DMS153 treated with DMSO at 0.1 percent for 48 hours (cell line): ENCODE measurements at regions not wholly inside any gene's neighbourhood (a gene's known extent, or its start where the extent isn't known, plus 50 kb on each side); places are given as distances from the start of the nearest gene placed in this dataset.
"Not testable (repeated sequence)": the region's sequence is repeated elsewhere in the genome, so short reads cannot be mapped to it uniquely, and the experiment has no call there.

Experiments used
- DNase-seq: peaks from one replicate; lab custom pipeline; 2025; ENCODE audit not compliant: unreplicated experiment; lab: John Stamatoyannopoulos, UW

DNA sequence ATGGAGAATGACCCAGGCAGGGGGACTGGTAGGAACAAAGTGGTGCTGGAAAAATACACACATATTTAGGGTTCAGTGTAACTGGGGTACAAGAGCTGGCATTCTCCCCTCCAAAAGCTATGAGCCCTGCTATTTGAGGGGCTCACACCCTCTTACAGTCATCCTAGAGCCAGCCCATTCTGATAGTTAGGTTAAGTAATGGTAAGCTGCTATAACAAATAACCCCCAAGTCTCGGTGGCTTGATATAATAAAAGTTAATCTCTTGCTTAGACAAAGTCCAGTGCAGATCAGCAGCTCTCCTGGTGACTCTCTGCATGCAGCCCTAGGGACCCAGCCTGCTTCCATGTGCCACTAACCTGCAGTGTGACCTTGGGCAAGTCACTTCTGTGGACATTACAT is 234.9 kb upstream of the HES1 start:
- DNase-seq, result no peak

DNA sequence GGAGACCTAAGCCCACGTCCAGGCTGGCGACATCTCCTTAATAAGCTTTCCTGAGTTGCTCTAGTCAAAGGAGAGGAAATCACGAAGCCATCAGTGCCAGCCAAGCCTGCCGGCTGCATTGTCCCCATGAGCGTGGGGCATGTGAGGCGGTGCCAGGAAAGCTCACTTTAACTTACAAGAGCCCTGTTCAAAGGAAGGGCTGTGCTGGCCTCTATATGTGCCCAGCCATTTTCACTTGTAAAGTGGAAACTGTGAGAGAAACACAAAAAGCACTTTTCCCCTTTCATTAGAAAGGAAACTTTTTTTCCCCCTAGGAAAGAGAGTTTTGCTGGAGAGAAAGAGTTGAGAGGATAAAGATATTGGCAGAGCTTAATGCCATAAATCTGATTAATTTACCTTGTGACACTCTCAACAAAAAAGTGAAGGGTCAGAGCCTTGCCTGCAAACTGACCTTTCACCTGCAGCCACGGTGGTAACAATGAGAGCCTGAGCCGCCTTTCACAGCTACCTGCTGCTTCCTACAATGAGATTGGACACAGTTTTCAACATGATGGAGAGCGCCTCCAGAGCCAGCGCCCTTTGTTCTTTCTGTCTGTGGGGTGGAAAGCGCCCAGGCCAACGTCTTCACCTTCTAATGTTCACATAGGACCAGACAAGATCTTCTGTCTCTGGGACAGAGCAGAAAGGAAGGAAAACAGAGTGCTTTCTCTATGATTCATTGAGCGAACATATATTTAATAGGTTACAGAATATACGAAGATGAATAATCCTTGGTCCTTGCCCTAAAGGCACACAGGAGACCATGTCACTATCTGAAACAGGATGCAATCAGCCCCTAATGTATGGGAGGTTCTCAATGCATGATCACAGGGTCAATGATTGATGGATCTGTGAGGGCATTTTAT is 233.1 kb upstream of the HES1 start:
- DNase-seq, result no peak

DNA sequence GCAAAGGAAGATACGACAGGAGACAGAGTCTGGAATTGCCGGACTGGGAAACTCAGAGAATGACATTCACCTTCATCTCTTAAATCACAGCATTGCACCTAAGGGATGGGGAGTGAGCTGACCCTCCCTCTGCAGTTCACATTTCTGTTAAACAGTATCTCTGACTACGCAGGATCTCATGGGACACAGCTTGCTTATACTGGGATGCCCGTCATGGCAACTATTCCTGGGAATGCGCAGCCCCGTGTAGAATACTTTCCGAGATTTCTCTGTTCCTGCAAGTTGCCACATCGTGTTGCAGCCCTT is 232.5 kb upstream of the HES1 start:
- no peak for DNase-seq

DNA sequence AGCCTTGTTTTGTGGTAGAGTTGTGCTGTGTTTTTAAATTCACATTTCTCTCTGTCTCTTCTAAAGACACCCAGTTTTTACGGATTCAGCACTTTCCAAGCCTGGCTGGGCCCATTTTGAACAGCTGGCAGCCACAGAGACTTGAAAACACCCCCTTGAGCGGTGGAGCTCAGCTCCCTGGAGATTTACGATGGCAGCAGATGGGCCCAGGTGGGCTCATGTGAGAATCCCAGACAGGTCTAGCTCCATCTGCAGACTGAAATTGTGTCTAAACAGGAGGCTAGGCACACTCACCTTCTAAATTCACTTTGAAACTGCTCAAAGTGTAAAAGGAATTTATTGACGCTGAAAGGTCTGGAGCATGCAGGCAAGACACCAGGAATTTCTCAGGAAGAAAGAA is 232.0 kb upstream of the HES1 start:
- DNase-seq, result no peak

DNA sequence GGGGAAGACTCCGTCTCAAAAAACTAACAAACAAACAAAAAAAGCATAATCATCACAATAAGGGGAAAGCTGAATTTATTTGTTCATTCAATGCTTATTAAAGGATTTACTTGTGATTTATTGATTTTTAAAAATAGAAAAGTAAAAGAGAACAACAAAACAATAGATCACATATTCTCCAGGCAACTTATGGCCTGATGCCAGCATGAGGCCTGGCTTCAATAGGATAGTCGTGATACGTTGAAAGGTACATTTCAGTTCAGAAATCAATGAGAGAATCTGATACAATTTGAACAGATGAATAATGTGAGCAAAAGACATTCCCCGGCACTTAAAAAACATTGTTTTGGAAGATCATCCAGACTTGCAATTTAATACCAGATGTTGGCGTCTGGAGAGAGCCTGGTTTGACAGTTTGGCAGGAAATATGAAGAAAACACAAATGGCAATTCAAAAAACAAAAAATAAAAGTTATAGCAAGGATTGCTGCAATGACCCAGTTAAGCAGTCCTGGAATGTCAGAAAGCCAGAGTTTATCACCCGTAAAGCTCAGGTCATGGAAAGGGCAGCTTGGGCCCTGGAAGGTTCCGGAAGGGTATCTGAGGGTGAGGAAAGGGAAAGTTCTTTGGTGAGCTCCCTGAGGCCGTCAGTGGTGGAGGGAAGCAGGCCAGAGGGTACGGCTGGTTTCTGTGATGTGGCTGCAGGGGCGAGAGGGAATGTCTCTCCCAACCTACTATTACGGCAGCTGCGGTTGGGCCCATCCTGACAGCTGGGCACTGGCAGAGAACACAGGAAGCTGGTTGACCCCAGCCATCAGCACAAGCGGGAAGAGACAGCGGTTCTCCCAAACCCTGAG is 230.2 kb upstream of the HES1 start:
- no peak for DNase-seq

DNA sequence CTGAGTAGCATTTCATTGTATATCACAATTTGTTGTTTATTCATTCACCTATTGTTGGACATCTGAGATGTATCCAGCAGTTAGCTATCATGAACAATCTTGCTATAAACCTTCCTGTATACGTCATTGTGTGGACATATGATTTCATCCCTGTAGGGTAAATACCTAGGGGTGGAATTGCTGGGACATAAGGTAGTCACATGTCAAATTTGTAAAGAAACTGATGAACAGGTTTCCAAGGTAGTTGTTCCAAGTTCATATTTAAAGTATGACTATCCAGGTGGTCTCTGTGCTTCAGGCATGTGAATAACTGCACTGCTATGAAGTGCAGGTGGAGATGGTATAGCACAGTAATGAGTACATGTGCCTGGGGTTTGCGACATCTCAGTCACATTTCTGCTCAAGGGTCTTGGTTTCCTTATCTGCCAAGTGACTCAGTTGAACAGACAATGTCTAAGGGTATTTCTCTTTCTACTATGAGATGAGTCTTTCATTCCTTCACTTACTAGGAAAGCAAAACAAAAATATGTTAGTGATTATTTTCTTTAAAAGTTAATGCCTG is 229.0 kb upstream of the HES1 start:
- no peak for DNase-seq

DNA sequence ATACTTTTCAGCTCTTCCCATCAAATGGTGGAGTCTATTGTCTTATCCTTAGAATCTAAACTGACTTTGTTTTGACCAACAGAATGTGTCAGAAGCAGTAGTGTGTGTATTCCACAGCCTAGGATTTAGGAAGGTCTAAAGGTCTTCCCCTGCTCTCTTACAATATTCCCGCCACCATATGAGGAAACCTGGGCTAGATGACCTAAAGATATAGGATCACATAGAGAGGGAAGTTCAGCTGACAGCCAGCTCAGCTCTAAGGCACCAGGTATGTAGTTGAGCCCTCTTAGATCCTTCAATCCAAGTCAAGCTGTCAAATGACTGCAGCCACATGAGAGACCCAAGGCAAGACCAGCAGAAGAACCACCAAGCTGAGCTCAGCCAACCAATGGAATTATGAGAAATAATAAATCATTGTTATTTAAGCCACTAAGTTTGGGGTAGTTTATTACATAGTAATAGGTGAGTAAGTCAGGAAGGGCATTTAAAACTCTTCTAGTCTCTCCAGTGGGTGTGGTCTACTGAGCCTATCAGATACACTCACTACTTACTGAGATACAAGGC is 227.7 kb upstream of the HES1 start:
- DNase-seq, result no peak

DNA sequence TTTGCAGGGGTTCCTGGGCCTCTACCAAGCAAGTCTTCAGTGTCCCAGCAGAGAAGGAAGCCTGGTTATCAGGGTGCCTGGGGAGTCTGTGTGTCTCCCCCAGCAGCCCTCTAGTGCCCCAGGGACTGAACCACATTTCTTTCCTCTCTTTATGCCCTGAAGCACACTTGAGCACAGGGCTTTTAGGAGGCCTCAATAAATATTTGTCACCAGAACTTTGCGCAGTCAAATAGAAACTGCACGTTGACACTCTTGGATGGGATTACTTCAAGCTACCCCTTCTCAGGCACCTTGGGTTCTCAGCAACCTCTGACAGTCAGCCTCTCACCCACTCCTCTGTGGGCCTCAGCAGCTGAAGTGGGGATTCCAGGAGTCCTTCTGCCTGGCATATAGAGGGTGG is 226.6 kb upstream of the HES1 start:
- no peak for DNase-seq

DNA sequence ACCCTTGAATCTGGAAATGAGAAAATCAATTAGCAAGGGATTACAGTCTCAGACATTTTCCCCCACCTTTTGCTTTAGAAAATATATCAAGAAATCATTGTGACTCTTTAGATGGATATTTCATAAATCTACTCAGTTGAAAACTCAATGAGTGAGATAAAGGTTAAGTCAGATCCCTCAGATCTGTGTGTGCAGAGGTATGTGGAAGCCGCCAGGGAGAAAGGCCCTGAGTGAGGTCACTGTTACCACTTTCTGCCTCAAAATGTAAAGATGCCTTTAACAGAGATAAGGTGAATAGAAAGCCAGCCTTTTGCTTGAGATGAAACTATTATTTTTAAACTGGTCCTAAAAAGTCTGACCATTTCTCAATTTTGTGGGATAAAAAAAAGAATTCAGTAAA is 225.6 kb upstream of the HES1 start:
- no peak for DNase-seq

DNA sequence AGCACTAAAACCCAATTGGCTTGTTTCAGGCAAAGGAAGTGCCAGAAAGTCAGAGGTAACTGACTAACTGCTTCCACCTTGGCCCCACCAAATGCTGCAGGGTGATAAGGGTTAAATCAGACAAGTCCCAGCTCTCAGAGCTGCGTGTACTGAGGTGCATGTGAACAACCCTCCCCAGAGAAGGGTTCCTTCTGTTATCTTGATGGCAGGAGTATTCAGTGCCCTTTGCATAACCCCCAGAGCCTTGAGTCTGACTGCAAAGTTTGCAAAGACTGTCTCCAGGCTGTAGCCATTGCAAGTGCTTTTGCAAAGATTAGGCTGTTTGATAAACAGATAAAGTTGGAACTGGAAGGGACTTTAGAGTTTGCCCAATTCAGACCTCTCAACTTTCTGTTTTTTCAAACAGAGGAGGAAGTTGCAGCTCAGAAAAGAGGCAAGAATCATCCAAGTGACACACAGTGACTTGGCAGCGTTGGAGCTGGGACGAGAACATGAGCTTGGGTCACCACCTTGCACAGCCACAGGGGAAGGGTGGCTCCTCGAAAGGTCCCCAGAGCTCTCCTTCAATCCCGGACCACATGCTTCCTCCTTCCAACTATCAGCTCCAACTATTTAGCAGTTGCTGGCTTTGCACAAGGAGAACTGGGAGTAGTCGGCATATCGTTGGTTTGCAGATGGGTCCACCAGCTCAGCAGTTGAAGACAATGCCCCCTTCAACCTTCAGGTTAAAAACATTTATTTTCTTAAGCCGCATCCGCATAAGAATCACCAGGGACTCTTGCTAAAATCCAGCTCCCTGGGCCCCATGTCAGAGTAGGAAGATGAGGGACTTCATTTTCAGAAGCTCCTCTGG is 224.8 kb upstream of the HES1 start:
- no peak for DNase-seq

DNA sequence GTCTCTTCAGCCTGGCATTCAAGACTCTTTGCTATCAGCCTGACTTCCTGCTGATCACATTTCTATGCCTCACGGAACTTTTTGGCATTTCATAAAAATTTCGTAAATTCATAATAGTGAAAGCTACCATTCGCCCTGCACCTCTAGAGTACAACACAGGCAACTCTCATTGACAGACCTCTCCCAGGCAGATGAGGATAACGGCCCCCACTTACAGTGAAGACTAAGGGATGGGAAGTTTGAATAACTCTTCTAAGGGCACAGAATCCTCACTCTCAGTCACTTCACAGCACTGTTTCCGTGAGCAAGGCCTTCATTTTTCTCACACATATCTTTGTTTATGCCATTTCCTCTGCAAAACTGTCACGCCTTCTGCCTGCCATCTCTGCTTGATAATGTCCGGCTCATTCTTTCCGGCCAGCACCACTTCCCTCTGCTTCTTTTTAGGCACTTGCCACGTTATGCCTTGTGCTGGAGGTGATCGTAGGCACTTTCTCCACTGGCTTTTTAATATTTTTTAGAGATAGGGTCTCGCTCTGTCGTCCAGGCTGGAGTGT is 224.1 kb upstream of the HES1 start:
- no peak for DNase-seq

DNA sequence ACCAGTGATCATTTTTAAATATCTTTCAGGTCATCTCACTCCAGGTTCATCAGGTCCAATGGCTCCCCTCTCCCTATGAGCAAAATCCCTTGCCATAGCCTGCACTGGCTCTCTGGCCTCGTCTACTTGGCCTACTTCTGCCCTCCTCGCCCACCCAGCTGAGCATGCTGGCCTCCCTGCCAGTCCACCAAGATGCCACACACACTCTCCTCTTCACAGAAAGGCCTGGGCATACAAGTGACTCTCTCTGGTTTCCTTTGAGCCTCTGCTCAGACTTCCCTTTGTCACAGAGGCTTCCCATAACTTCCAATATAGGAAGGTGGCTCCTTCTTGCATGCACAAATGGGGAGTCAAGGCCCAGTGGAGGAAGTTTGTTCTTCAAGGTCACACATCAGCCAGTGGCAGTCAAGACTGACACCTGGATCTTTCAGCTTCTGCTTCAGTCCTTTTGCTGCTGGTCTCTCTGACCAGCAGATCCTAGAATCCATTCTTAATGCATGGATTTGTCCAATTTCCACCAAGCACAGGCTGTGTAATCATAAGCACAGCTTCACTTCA is 223.2 kb upstream of the HES1 start:
- DNase-seq, result no peak

DNA sequence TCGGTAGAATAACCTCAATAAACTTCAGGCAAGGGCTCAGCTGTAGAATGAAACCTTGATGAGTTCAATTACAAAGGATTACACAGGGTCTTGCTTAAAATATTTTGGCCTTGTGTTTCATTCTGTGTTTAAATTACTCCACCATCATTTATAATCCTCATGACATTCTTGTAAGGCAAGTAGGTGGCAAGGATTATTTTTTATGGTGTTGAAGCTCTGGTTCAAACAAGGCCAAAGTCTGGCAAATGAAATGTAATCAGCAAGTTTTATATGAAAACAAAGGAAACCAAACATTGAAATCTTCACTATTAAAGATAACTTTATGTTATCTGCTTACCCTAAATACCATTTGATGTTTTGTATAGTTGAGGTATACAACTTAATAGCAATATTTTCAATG is 221.3 kb upstream of the HES1 start:
- DNase-seq, result no peak

DNA sequence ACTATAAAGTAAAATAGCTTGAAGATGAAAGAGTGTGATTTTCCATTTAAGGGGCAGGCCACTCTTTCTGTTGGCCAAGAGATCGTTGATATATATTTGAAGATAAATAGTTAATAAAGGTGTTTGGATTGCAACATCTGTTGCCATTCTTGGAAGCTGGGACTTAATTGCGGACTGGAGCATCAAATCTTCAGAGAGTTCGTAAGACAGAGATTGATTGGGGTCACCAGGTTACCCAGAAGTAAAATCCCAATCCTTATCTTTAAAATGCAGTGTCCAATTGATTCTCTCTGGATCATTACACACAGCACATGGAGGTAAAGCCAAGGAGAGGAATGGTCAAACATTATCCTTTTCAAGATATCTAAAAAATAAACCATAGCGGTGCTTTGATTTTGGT is 220.8 kb upstream of the HES1 start:
- no peak for DNase-seq

DNA sequence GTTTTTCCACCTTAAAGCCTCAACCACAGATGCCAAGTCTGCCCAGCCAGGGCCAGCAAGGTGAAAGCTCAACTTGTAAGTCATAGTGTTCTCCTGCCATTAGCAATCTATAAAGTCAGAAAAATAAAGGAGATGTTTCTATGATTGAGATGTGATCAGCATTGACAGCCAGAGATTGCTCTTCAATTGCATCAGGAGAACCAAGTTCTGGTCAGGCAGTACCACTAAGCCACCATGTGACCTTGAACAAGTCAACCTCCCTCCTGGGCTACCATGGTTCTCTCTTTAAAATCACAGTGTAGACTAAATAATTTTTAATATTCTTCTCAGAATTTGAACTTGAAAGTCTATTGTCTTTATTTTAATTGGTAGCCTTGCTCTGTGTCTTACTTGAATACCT is 220.3 kb upstream of the HES1 start:
- no peak for DNase-seq

DNA sequence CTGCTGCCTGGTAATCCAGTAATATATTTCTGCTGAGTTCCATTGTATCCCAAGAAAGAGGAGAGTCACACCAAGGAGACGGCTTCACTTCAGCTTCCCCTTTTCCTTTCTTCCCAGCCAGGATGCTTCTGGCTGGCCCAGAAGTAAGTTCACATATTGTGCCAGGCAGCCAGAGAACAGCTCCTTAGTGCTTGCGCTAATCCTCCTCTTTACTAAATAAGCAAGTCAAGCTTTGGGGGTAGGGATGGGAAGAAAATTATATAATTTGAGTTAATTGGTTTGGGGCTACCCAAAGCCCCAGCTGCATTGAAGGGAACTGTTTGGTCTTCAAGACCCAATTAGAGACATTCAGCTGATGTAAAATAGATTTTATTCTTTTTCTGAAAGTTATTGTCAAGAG is 218.8 kb upstream of the HES1 start:
- DNase-seq, result no peak

DNA sequence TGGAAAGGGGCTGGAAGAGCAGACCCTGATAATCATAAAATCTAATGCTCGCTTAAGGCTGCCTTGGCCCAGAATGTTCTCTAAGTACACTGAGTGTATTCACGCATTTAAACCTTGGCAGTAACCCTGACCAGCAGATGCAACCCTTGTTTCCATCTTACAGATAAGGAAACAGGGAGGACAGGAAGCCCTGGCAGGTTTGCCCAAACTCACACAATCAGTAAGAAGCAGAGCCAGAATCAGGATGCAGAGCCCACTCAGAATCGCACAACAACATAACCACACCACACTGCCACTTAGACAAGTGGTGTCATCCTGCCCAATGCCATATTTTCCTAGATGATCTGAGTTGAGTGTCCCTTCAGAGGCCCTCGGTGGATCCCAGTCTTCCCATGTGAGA is 214.5 kb upstream of the HES1 start:
- DNase-seq, result no peak

DNA sequence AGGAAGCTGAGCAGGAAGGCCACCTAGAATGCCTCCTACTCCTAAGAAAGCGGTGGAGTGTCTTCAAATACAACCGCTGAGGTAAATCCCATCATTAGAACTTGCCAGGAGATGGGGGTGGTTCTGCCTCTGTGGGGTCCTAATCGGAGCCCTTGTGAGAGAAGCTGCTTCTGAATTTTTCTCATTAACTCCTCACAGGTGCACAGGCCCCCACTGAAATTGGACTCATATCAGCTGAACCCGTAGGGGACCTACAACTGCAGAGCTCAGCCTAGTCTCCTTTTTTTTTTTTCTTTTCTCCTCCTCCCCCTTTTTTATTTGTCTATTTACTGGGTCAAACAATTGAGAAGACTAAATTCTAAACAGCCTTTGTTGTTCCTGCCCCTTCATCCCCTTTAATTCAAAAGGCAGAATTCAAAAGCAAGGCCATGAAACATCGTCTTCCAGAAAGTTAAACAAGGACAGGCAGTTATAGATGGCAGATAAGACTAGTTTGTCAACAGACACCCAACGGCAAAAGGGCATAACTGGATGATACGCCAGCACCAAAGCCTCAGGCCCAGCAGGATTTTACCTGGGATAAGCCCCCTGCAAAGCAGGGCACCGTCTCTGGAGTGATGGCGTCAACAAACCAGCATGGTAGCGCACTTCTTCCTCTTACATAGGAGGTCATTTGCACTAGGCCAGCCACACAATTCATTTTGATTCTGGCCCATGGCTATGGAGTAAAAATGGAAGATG is 213.7 kb upstream of the HES1 start:
- DNase-seq, result no peak

DNA sequence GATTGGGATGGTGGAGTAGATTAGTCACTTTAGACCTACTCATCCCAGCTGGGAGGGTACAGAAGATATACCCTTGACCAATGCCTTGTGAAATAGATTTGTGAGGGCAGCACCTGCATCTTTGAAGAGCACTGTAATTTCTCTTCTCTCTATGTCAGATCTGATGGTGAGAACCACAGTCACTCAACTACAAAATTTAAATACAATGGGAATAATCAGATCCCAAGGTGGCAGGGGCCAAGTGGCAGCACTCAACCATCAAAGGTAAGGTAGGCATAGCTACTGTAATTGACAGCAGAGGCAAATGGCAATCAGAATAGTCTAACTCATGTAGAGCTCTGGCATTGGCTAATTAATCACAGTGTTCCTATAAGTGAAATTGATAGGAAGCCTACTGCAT is 212.0 kb upstream of the HES1 start:
- not testable (repeated sequence) for DNase-seq

DNA sequence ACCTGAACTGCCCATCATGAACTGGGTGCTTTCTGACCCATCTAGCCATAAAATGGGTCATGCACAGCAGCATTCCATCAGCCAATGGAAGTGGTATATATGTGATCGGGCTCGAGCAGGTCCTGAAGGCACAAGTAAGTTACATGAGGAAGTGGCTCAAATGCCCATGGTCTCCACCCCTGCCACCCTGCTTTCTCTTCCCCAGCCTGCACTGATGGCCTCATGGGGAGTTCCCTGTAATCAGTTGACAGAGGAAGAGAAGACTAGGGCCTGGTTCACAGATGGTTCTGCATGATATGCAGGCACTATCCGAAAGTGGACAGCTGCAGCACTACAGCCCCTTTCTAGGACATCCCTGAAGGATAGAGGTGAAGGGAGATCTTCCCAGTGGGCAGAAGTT is 209.9 kb upstream of the HES1 start:
- not testable (repeated sequence) for DNase-seq
